ENCODE measurements at regions not wholly inside any gene's neighbourhood (a gene's known extent, or its start where the extent isn't known, plus 50 kb on each side); places are given as distances from the start of the nearest gene placed in this dataset.

DNA sequence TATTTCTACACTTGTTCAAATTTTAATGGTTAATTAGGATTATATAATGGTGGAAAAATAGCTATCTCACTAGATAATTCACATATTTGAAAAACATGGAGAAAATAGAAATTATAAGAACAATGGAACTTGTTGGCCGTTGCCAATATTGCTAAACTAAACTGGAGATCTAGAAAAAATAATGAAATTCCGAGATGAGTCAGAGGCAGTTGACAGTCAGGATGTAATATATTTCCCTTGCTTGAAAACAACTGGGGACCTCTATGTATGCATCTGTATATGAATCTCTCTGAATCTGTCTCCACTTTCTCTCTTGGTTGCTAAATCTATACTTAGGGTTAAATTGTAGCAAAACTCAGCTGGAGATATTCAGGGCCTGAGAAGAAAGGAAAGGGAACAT is 1108.2 kb upstream of the GJE1 start:
- TF ChIP-seq POLR2A (IDR thresholded peaks at IDR 0.05) = no peak
- TF ChIP-seq, protein P1, sequence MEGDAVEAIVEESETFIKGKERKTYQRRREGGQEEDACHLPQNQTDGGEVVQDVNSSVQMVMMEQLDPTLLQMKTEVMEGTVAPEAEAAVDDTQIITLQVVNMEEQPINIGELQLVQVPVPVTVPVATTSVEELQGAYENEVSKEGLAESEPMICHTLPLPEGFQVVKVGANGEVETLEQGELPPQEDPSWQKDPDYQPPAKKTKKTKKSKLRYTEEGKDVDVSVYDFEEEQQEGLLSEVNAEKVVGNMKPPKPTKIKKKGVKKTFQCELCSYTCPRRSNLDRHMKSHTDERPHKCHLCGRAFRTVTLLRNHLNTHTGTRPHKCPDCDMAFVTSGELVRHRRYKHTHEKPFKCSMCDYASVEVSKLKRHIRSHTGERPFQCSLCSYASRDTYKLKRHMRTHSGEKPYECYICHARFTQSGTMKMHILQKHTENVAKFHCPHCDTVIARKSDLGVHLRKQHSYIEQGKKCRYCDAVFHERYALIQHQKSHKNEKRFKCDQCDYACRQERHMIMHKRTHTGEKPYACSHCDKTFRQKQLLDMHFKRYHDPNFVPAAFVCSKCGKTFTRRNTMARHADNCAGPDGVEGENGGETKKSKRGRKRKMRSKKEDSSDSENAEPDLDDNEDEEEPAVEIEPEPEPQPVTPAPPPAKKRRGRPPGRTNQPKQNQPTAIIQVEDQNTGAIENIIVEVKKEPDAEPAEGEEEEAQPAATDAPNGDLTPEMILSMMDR (IDR thresholded peaks at IDR 0.05) = no peak
